PC-9 (cell line): ENCODE measurements at regions not wholly inside any gene's neighbourhood (a gene's known extent, or its start where the extent isn't known, plus 50 kb on each side); places are given as distances from the start of the nearest gene placed in this dataset.

Experiments
- EZH2 ChIP-seq: fragments of 200-600 bp; sonication (generic); IDR thresholded peaks from 2 replicates; pipeline ENCODE4 v1.8.0; 2017; ENCODE audit warnings: antibody characterized with exemption, low read depth
- TF ChIP-seq, protein P1 (sequence below): fragments of 200-600 bp; sonication (generic); conservative IDR thresholded peaks from 2 replicates; pipeline ENCODE4 v1.6.1; 2017; ENCODE audit warnings: mixed run types, antibody characterized with exemption, mild to moderate bottlenecking, moderate library complexity

DNA sequence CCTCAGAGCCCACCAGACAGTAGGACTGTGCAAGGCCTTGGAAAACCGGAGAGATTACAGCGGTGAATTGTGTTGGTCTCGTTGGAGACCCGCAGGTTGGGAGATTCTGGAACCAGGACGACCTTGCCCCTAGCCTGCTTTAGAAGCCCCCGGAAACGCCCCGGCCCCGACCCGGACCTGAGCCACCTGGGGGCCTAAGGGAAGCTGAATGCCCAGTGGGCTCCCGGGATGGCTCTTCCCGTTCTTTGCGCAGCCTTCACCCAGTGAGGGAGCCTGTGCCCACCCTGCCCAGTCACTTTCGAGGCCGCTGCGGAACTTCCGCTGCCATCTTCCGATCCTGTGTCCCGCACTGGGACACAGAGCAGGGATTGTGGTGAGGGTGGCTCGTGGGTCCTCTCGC lies 254.4 kb downstream of the FAM72C start:
- TF ChIP-seq, protein P1, sequence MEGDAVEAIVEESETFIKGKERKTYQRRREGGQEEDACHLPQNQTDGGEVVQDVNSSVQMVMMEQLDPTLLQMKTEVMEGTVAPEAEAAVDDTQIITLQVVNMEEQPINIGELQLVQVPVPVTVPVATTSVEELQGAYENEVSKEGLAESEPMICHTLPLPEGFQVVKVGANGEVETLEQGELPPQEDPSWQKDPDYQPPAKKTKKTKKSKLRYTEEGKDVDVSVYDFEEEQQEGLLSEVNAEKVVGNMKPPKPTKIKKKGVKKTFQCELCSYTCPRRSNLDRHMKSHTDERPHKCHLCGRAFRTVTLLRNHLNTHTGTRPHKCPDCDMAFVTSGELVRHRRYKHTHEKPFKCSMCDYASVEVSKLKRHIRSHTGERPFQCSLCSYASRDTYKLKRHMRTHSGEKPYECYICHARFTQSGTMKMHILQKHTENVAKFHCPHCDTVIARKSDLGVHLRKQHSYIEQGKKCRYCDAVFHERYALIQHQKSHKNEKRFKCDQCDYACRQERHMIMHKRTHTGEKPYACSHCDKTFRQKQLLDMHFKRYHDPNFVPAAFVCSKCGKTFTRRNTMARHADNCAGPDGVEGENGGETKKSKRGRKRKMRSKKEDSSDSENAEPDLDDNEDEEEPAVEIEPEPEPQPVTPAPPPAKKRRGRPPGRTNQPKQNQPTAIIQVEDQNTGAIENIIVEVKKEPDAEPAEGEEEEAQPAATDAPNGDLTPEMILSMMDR = no peak
- no peak for TF ChIP-seq EZH2
